ENCODE measurements at regions not wholly inside any gene's neighbourhood (a gene's known extent, or its start where the extent isn't known, plus 50 kb on each side); places are given as distances from the start of the nearest gene placed in this dataset.

DNA sequence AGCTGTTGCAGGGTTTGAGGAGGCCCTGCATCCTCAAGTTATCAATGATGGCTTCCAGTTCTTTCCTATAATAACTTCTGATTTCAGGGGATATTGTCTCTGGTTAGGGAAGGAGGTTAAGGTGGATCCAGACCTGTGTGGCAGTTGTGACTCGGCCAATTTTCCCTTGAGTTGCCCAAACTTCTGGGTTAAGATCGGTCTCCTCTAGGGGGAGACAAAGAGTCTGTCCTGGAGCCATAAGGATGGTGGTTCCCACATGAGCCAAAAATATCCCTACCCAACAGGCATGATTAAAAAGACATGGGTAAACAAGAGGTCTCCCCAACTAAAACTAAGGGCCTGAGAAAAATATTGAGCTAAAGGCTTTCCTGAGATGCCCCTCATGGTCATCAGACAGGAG lies 227.5 kb upstream of the MDFIC2 start:
- TF ChIP-seq, protein P1, sequence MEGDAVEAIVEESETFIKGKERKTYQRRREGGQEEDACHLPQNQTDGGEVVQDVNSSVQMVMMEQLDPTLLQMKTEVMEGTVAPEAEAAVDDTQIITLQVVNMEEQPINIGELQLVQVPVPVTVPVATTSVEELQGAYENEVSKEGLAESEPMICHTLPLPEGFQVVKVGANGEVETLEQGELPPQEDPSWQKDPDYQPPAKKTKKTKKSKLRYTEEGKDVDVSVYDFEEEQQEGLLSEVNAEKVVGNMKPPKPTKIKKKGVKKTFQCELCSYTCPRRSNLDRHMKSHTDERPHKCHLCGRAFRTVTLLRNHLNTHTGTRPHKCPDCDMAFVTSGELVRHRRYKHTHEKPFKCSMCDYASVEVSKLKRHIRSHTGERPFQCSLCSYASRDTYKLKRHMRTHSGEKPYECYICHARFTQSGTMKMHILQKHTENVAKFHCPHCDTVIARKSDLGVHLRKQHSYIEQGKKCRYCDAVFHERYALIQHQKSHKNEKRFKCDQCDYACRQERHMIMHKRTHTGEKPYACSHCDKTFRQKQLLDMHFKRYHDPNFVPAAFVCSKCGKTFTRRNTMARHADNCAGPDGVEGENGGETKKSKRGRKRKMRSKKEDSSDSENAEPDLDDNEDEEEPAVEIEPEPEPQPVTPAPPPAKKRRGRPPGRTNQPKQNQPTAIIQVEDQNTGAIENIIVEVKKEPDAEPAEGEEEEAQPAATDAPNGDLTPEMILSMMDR (conservative IDR thresholded peaks at IDR 0.05): peak; percentile 37
- no peak for TF ChIP-seq ZFX (IDR thresholded peaks at IDR 0.05)

All from C4-2B (cell line).